ENCODE measurements at regions not wholly inside any gene's neighbourhood (a gene's known extent, or its start where the extent isn't known, plus 50 kb on each side); places are given as distances from the start of the nearest gene placed in this dataset.

- no peak for DNase-seq (ENCODE audit: low spot score)
- H3K4me1 Mint-ChIP-seq (ENCODE audit: unreplicated experiment), result no peaks in the 10 kb centered on the region
- no peaks in the 10 kb centered on the region for H3K27me3 Mint-ChIP-seq (ENCODE audit: unreplicated experiment)
- TF ChIP-seq CTCF (IDR thresholded peaks at IDR 0.05; ENCODE audit: unreplicated experiment), result no peak
- H3K4me3 Mint-ChIP-seq (ENCODE audit: unreplicated experiment), result no peak overlapping the region
- H3K27ac Mint-ChIP-seq (ENCODE audit: unreplicated experiment), result no peak overlapping the region
- H3K36me3 Mint-ChIP-seq (ENCODE audit: low read depth, unreplicated experiment), result no peaks in the 10 kb centered on the region
- no peaks in the 10 kb centered on the region for H3K9me3 Mint-ChIP-seq (ENCODE audit: unreplicated experiment)
These were observed 403.4 kb upstream of the KLF6 start for GRCh38 chr10:4188406-4188805.

- Mint-ChIP-seq H3K27ac (ENCODE audit: unreplicated experiment) (no peak overlapping the region), H3K27me3 (ENCODE audit: unreplicated experiment) (no peaks in the 10 kb centered on the region), H3K9me3 (ENCODE audit: unreplicated experiment) (no peaks in the 10 kb centered on the region), H3K4me3 (ENCODE audit: unreplicated experiment) (no peak overlapping the region), H3K36me3 (ENCODE audit: low read depth, unreplicated experiment) (no peaks in the 10 kb centered on the region), H3K4me1 (ENCODE audit: unreplicated experiment) (no peaks in the 10 kb centered on the region)
- no peak for TF ChIP-seq CTCF (IDR thresholded peaks at IDR 0.05; ENCODE audit: unreplicated experiment)
- DNase-seq (ENCODE audit: low spot score), result no peak
These were observed 402.0 kb upstream of the KLF6 start for GRCh38 chr10:4186849-4187540.

GRCh38 chr10:4183761-4184261, 398.8 kb upstream of the KLF6 start:
- TF ChIP-seq CTCF (IDR thresholded peaks at IDR 0.05; ENCODE audit: unreplicated experiment), result no peak
- H3K36me3 Mint-ChIP-seq (ENCODE audit: low read depth, unreplicated experiment), result no peaks in the 10 kb centered on the region
- no peaks in the 10 kb centered on the region for H3K4me1 Mint-ChIP-seq (ENCODE audit: unreplicated experiment)
- no peak for DNase-seq (ENCODE audit: low spot score)
- no peaks in the 10 kb centered on the region for H3K27me3 Mint-ChIP-seq (ENCODE audit: unreplicated experiment)
- no peaks in the 10 kb centered on the region for H3K9me3 Mint-ChIP-seq (ENCODE audit: unreplicated experiment)
- no peak overlapping the region for H3K27ac Mint-ChIP-seq (ENCODE audit: unreplicated experiment)
- no peak overlapping the region for H3K4me3 Mint-ChIP-seq (ENCODE audit: unreplicated experiment)

GRCh38 chr10:4181621-4182049, 396.6 kb upstream of the KLF6 start:
- no peak overlapping the region for H3K27ac Mint-ChIP-seq (ENCODE audit: unreplicated experiment)
- no peaks in the 10 kb centered on the region for H3K9me3 Mint-ChIP-seq (ENCODE audit: unreplicated experiment)
- no peak for TF ChIP-seq CTCF (IDR thresholded peaks at IDR 0.05; ENCODE audit: unreplicated experiment)

GRCh38 chr10:4181081-4181480, 396.1 kb upstream of the KLF6 start:
- no peak for DNase-seq (ENCODE audit: low spot score)
- H3K4me1 Mint-ChIP-seq (ENCODE audit: unreplicated experiment), result no peaks in the 10 kb centered on the region
- no peak overlapping the region for H3K4me3 Mint-ChIP-seq (ENCODE audit: unreplicated experiment)
- no peaks in the 10 kb centered on the region for H3K36me3 Mint-ChIP-seq (ENCODE audit: low read depth, unreplicated experiment)
- H3K27ac Mint-ChIP-seq (ENCODE audit: unreplicated experiment), result no peak overlapping the region
- no peak for TF ChIP-seq CTCF (IDR thresholded peaks at IDR 0.05; ENCODE audit: unreplicated experiment)
- H3K9me3 Mint-ChIP-seq (ENCODE audit: unreplicated experiment), result no peaks in the 10 kb centered on the region
- no peaks in the 10 kb centered on the region for H3K27me3 Mint-ChIP-seq (ENCODE audit: unreplicated experiment)

More at GRCh38 chr10:4181621-4182049, 396.6 kb upstream of the KLF6 start:
- no peaks in the 10 kb centered on the region for H3K4me1 Mint-ChIP-seq (ENCODE audit: unreplicated experiment)
- no peak overlapping the region for H3K4me3 Mint-ChIP-seq (ENCODE audit: unreplicated experiment)
- no peak for DNase-seq (ENCODE audit: low spot score)
- no peaks in the 10 kb centered on the region for H3K27me3 Mint-ChIP-seq (ENCODE audit: unreplicated experiment)
- no peaks in the 10 kb centered on the region for H3K36me3 Mint-ChIP-seq (ENCODE audit: low read depth, unreplicated experiment)

Measured in endothelial cell (in vitro differentiated cells).